Activated CD4-positive, alpha-beta memory T cell treated with anti-CD3 and anti-CD28 coated beads, Interleukin-2, amount 10 ng/mL, durations not matched to agents 7 days and 5 days (primary cell): ENCODE measurements at regions not wholly inside any gene's neighbourhood (a gene's known extent, or its start where the extent isn't known, plus 50 kb on each side); places are given as distances from the start of the nearest gene placed in this dataset.
"Not testable (repeated sequence)": the region's sequence is repeated elsewhere in the genome, so short reads cannot be mapped to it uniquely, and the experiment has no call there.

Source experiments
- CTCF ChIA-PET: fragments of 350-600 bp; sonication (Branson Sonifier 250); formaldehyde crosslinking; loops from one replicate; lab custom pipeline; 2021; ENCODE audit warnings: antibody characterized with exemption, inconsistent platforms; lab: Charles Lee
- POLR2A ChIA-PET: fragments of 350-600 bp; sonication (Branson Sonifier 250); formaldehyde crosslinking; loops from one replicate; lab custom pipeline; 2021; ENCODE audit warnings: antibody characterized with exemption; lab: Charles Lee
- DNase-seq: peaks from one replicate; pipeline ENCODE4 v3.0.0-alpha.2; 2020
- H3K27ac Mint-ChIP-seq: one replicate; pipeline ENCODE4 v1.8.0; 2021; ENCODE audit warnings: mild to moderate bottlenecking, mixed read lengths
- H3K27me3 Mint-ChIP-seq: one replicate; pipeline ENCODE4 v1.8.0; 2021; ENCODE audit warnings: mixed read lengths
- H3K36me3 Mint-ChIP-seq: one replicate; pipeline ENCODE4 v1.8.0; 2021; ENCODE audit warnings: low read depth, mixed read lengths
- H3K4me1 Mint-ChIP-seq: one replicate; pipeline ENCODE4 v1.8.0; 2021; ENCODE audit warnings: mixed read lengths
- H3K4me3 Mint-ChIP-seq: one replicate; pipeline ENCODE4 v1.8.0; 2021; ENCODE audit warnings: mild to moderate bottlenecking, mixed read lengths
- H3K9me3 Mint-ChIP-seq: one replicate; pipeline ENCODE4 v1.8.0; 2021; ENCODE audit warnings: mixed read lengths

DNA sequence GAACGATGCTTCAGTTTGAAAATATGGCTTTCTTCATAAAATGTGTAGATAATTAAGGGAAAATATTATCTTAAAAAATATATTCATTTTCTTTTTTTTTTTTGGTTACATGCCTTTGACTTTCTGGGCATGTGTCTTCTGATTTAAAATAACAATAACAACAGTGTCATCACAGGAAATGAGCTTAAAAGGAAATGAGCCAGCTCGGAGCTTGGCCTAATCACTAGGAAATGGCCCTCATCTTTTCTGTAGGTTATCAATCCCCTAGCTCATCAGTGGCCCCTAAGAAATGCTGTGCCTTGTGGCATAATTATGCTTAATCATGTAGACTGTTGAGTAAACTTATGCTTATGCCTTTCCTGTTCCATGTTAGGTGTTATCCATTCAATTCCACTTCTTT is 141.8 kb upstream of the FHL2 start:
- peaks cover 8% of the 10 kb centered on the region for H3K4me1 Mint-ChIP-seq
- no peaks in the 10 kb centered on the region for H3K36me3 Mint-ChIP-seq
- H3K4me3 Mint-ChIP-seq = no peak overlapping the region
- no peak overlapping the region for H3K27ac Mint-ChIP-seq
- peaks cover 12% of the 10 kb centered on the region for H3K27me3 Mint-ChIP-seq
- no peak for DNase-seq
- POLR2A ChIA-PET = no interaction called here
- no peaks in the 10 kb centered on the region for H3K9me3 Mint-ChIP-seq
- CTCF ChIA-PET = interaction anchor here (0.9 kb wide), 1 partner anchor 252 kb away, joined by 3 read pairs; no protein-coding TSS in a partner anchor

DNA sequence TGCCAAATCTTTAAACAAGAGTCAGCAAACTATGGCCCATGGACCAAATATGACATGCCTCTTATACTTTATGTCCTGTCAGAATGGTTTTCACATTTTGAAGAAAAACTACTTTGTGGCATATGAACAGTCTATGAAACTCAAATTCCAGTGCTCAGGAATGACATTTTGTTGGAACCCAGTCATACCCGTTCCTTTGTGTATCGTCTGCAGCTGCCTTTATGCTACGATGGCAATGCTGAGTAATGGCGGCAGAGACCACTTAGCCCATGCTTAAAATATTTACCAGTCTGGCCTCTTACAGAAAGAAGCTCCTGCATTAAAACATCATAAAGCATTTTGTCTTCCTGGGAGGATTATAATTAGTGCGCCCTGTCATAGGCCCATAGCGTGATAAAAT is 140.5 kb upstream of the FHL2 start:
- POLR2A ChIA-PET = no interaction called here
- H3K27ac Mint-ChIP-seq = no peak overlapping the region

GRCh38 chr2:105538840-105539239 is 140.0 kb upstream of the FHL2 start:
- ChIA-PET POLR2A (no interaction called here), CTCF (interaction anchor here (1.1 kb wide), 1 partner anchor 13 kb away, joined by 4 read pairs; no protein-coding TSS in a partner anchor)
- no peaks in the 10 kb centered on the region for H3K36me3 Mint-ChIP-seq
- no peak for DNase-seq
- no peak overlapping the region for H3K4me3 Mint-ChIP-seq
- no peaks in the 10 kb centered on the region for H3K9me3 Mint-ChIP-seq
- H3K4me1 Mint-ChIP-seq = peaks cover 7% of the 10 kb centered on the region
- peaks cover 10% of the 10 kb centered on the region for H3K27me3 Mint-ChIP-seq
- no peak overlapping the region for H3K27ac Mint-ChIP-seq

More for the DNA sequence above, 140.5 kb upstream of the FHL2 start:
- Mint-ChIP-seq H3K4me3 (no peak overlapping the region), H3K27me3 (peaks cover 10% of the 10 kb centered on the region), H3K4me1 (peaks cover 7% of the 10 kb centered on the region), H3K36me3 (no peaks in the 10 kb centered on the region), H3K9me3 (no peaks in the 10 kb centered on the region)
- CTCF ChIA-PET = interaction anchor here (1.1 kb wide), 1 partner anchor 13 kb away, joined by 4 read pairs; no protein-coding TSS in a partner anchor
- DNase-seq = no peak

GRCh38 chr2:105537920-105538319 is 139.1 kb upstream of the FHL2 start:
- H3K4me3 Mint-ChIP-seq = no peak overlapping the region
- H3K36me3 Mint-ChIP-seq = no peaks in the 10 kb centered on the region
- ChIA-PET CTCF (no interaction called here), POLR2A (no interaction called here)
- H3K9me3 Mint-ChIP-seq = no peaks in the 10 kb centered on the region
- no peak for DNase-seq
- H3K4me1 Mint-ChIP-seq = peaks cover 7% of the 10 kb centered on the region
- H3K27me3 Mint-ChIP-seq = peaks cover 11% of the 10 kb centered on the region
- no peak overlapping the region for H3K27ac Mint-ChIP-seq

DNA sequence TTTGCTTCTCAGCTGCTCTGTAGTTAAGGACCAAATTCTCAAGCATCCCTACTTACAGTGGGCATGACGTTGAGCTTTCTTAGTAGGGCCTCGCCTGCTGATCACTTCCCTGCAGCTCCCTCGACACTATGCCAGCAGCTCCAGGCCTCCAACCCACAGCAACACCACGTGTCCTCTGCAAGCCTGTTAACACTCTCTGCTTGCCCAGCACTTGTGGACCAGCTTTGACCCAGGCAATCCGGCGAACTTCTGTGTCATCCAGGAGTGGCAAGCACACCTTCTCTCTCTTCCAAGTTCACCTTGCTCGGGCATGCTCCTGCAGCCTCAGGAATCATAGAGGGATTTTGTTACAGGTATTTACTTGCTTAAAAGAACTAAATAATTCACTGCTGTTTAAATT is 138.6 kb upstream of the FHL2 start:
- ChIA-PET POLR2A (no interaction called here), CTCF (no interaction called here)
- DNase-seq = no peak
- H3K27me3 Mint-ChIP-seq = peaks cover 13% of the 10 kb centered on the region
- H3K36me3 Mint-ChIP-seq = no peaks in the 10 kb centered on the region
- peaks cover 7% of the 10 kb centered on the region for H3K4me1 Mint-ChIP-seq
- no peak overlapping the region for H3K27ac Mint-ChIP-seq
- H3K9me3 Mint-ChIP-seq = no peaks in the 10 kb centered on the region
- no peak overlapping the region for H3K4me3 Mint-ChIP-seq

GRCh38 chr2:105536175-105536574 is 137.3 kb upstream of the FHL2 start:
- ChIA-PET POLR2A (no interaction called here), CTCF (interaction anchor here (0.9 kb wide), 1 partner anchor 15 kb away, joined by 6 read pairs; no protein-coding TSS in a partner anchor)
- peaks cover 13% of the 10 kb centered on the region for H3K27me3 Mint-ChIP-seq
- no peak overlapping the region for H3K27ac Mint-ChIP-seq
- no peaks in the 10 kb centered on the region for H3K36me3 Mint-ChIP-seq
- peaks cover 7% of the 10 kb centered on the region for H3K4me1 Mint-ChIP-seq
- DNase-seq = no peak
- H3K9me3 Mint-ChIP-seq = no peaks in the 10 kb centered on the region
- H3K4me3 Mint-ChIP-seq = no peak overlapping the region

DNA sequence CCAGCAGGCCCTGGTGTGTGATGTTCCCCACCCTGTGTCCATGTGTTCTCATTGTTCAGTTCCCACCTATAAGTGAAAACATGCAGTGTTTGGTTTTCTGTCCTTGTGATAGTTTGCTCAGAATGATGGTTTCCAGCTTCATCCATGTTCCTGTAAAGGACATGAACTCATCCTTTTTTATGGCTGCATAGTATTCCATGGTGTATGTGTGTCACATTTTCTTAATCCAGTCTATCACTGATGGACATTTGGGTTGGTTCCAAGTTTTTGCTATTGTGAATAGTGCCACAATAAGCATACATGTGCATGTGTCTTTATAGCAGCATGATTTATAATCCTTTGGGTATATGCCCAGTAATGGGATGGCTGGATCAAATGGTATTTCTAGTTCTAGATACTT is 130.4 kb upstream of the FHL2 start:
- H3K36me3 Mint-ChIP-seq, H3K27me3 Mint-ChIP-seq, DNase-seq, POLR2A ChIA-PET, H3K4me1 Mint-ChIP-seq, H3K4me3 Mint-ChIP-seq, H3K27ac Mint-ChIP-seq, CTCF ChIA-PET, H3K9me3 Mint-ChIP-seq: not testable (repeated sequence)

DNA sequence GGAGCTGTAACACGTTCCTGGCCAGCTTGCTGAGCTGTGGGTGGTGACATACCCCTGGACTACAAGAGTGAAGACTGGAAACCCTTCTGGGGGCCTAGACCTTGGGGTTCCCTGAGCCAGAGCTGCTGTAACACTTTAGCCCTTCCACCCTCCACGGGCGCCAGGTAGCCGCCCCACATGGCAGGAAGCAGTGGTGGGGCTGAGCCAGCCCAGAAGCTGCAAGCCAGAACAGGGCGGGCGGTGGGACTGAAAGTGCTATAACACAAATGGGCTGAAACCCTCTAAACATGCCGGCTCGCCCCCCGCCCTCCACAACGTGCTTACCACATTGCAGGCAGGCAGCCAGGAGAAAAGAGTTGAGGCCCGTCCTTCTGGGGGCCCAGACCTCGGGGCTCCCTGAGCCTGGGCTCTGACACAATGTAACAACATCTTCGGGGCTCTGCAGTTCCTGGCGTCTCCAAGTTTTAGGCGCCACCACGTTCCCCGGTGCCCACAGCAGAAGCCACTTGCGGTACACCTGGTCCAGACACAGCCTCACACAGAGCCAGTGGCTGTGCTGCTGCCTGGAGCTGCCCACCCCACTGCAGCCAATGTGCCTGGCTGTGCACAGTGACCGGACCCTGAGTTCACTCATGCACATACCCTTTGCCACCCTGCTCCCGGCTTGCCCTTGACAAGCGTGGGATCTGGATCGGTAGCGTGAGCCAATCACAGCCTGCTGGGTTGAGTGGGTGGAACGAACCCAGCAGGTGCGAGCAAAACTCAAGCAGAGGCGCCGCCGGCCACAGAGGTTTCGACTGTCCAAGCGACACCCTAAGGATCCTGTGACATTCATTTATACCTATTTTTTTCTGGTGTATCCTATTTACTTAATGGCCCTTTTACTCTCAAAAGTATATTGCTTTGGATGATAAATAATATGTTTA is 127.4 kb upstream of the FHL2 start:
- POLR2A ChIA-PET = no interaction called here
- no peak overlapping the region for H3K27ac Mint-ChIP-seq
- CTCF ChIA-PET = interaction anchor here (1.2 kb wide), 1 partner anchor 182 kb away, joined by 3 read pairs; no protein-coding TSS in a partner anchor
- peaks cover 7% of the 10 kb centered on the region for H3K27me3 Mint-ChIP-seq
- H3K36me3 Mint-ChIP-seq = no peaks in the 10 kb centered on the region
- H3K4me1 Mint-ChIP-seq = no peaks in the 10 kb centered on the region
- no peak overlapping the region for H3K4me3 Mint-ChIP-seq
- H3K9me3 Mint-ChIP-seq = no peaks in the 10 kb centered on the region
- DNase-seq = no peak

DNA sequence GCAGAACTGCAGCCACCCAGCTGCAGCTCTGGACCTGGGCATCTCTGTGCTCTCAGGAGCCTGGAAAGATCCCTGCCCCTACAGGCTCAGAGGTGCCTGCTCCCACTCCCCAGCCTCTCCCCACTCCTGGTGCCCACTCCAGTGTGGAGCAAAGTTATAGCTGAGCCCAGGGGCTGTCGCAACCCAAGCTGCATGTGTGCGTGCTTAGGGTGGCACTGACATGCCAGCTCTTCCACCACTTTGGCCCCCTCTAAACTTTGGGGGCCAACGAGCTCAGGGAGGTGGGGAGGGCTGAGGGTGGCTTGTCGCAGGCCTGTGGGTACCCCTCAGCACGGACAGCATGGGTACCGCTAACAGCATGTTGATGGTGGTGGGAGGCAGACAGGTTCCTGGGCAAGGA is 126.3 kb upstream of the FHL2 start:
- H3K9me3 Mint-ChIP-seq = no peaks in the 10 kb centered on the region
- DNase-seq = no peak
- H3K4me1 Mint-ChIP-seq = no peaks in the 10 kb centered on the region
- ChIA-PET CTCF (no interaction called here), POLR2A (no interaction called here)
- no peak overlapping the region for H3K4me3 Mint-ChIP-seq
- H3K36me3 Mint-ChIP-seq = no peaks in the 10 kb centered on the region
- H3K27ac Mint-ChIP-seq = no peak overlapping the region
- peaks cover 8% of the 10 kb centered on the region for H3K27me3 Mint-ChIP-seq

GRCh38 chr2:105522645-105523044 is 123.8 kb upstream of the FHL2 start:
- no peak for DNase-seq
- Mint-ChIP-seq H3K4me1 (no peaks in the 10 kb centered on the region), H3K27ac (no peak overlapping the region), H3K9me3 (no peaks in the 10 kb centered on the region), H3K27me3 (peaks cover 1% of the 10 kb centered on the region), H3K36me3 (no peaks in the 10 kb centered on the region), H3K4me3 (no peak overlapping the region)
- ChIA-PET CTCF (interaction anchor here (3.4 to 4.8 kb wide), 2 partner anchors 53 to 155 kb away, joined by 10 to 41 read pairs; no protein-coding TSS in a partner anchor), POLR2A (no interaction called here)

GRCh38 chr2:105521616-105522015 is 122.8 kb upstream of the FHL2 start:
- POLR2A ChIA-PET = interaction anchor here (0.8 kb wide), 1 partner anchor 151 kb away, joined by 5 read pairs; no protein-coding TSS in a partner anchor
- Mint-ChIP-seq H3K4me3 (no peak overlapping the region), H3K27ac (no peak overlapping the region), H3K4me1 (no peaks in the 10 kb centered on the region), H3K27me3 (peaks cover 1% of the 10 kb centered on the region), H3K9me3 (no peaks in the 10 kb centered on the region), H3K36me3 (no peaks in the 10 kb centered on the region)
- CTCF ChIA-PET = interaction anchor here (0.7 to 4.8 kb wide), 14 partner anchors 15 to 781 kb away, joined by 3 to 41 read pairs (median 4); no protein-coding TSS in a partner anchor
- DNase-seq = no peak

GRCh38 chr2:105521176-105521575 is 122.3 kb upstream of the FHL2 start:
- Mint-ChIP-seq H3K4me1 (no peaks in the 10 kb centered on the region), H3K36me3 (no peaks in the 10 kb centered on the region), H3K4me3 (no peak overlapping the region), H3K27ac (no peak overlapping the region), H3K9me3 (no peaks in the 10 kb centered on the region), H3K27me3 (peaks cover 1% of the 10 kb centered on the region)
- ChIA-PET POLR2A (interaction anchor here (0.8 kb wide), 1 partner anchor 150 kb away, joined by 5 read pairs; no protein-coding TSS in a partner anchor), CTCF (interaction anchor here (0.6 to 4.8 kb wide), 16 partner anchors 15 to 781 kb away, joined by 3 to 41 read pairs (median 4); partner anchors contain the start of gene FHL2)
- no peak for DNase-seq

- no peaks in the 10 kb centered on the region for H3K36me3 Mint-ChIP-seq
- H3K9me3 Mint-ChIP-seq = no peaks in the 10 kb centered on the region
- POLR2A ChIA-PET = no interaction called here
- CTCF ChIA-PET = interaction anchor here (0.5 to 4.8 kb wide), 4 partner anchors 25 to 647 kb away, joined by 3 to 41 read pairs (median 8); no protein-coding TSS in a partner anchor
- H3K27me3 Mint-ChIP-seq = peaks cover 11% of the 10 kb centered on the region
- no peak overlapping the region for H3K27ac Mint-ChIP-seq
- no peak for DNase-seq
- H3K4me3 Mint-ChIP-seq = no peak overlapping the region
- H3K4me1 Mint-ChIP-seq = no peaks in the 10 kb centered on the region
These were observed 120.7 kb upstream of the FHL2 start for GRCh38 chr2:105519516-105519915.
